HG02759 (cell line): ENCODE measurements at regions not wholly inside any gene's neighbourhood (a gene's known extent, or its start where the extent isn't known, plus 50 kb on each side); places are given as distances from the start of the nearest gene placed in this dataset.
"Not testable (repeated sequence)": the region's sequence is repeated elsewhere in the genome, so short reads cannot be mapped to it uniquely, and the experiment has no call there.

Source experiments
- ATAC-seq: cut with Tn5 transposase; IDR thresholded peaks from one replicate; pipeline ENCODE4 v1.9.1; 2021; ENCODE audit warnings: mild to moderate bottlenecking, moderate library complexity; ENCODE audit not compliant: unreplicated experiment

DNA sequence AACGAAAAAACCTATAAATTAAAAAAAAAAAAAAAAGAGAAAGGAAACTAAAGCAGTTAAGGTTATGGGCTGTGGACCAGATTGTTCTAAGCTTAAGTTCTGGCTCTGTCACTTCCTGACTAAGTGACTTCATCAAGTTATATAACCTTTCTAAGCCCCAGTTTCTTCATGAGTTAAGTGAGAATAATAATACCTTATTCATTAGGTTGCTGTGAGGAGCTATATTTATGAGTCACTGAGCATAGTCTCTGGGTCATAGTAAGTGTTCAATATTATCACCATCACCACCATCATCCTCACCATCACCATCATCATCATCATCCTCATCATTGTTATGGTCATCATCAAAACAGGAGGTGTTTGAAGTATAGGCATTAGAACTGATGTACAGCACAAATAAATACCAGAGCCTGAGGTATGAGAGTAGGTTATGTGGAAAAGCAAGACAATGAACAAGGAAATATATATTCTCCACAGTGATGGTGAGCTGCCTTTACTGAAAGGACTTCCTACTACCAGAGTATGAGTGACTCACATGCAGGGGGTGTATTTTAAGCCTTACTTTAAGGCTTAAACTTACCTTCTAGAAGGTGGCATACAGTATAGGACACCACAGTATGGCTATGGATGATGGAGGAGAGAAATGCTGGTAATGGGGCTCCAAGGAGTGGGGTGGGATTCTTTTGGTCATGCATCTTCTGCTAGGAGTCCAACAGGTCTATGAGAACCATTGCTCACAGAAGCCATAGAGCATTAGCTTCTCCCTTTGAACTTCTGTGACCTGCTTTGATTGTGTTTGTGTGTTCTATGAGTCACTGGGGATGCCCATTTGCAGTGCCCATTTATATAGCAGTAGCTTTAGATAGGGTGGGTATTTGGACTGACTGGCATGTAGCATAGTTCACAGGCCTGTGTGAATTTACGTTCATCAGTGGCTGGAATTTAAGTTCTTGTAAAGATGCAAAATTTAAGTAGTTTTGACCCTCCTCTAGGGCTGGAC lies 104.4 kb downstream of the KLF5 start:
- ATAC-seq, result no peak

DNA sequence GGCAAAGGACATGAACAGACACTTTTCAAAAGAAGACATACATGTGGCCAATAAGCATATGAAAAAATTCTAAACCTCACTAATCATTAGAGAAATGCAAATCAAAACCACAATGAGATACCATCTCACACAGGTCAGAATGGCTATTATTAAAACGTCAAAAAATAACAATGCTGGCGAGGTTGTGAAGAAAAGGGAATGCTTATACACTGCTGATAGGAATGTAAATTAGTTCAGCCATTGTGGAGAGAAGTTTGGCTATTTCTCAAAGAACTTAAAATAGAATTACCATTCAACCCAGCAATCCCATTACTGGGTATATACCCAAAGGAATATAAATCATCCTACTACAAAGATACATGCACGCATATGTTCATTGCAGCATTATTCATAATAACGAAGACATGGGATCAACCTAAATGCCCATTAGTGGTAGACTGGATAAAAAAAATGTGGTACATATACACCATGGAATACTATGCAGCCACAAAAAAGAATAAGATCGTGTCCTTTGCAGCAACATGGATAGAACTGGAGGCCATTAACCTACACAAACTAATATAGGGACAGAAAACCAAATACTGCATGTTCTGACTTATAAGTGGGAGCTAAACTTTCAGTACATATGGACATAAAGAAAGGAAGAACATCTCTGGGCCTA lies 101.7 kb downstream of the KLF5 start:
- ATAC-seq, result not testable (repeated sequence)

DNA sequence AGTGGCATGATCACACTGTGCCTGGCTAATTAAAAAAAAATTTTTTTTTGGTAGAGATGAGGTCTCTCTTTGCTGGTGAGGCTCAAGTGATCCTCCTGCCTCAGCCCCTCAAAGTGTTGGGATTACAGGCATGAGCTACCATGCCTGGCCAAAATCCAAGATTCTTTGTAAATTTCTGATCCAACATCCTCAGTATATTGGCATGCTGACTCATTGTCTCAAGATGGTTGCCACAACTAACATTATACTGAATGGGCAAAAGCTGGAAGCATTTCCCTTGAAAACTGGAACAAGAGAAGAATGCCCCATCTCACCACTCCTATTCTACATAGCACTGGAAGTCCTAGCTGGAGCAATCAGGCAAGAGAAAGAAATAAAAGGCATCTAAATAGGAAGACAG lies 100.0 kb downstream of the KLF5 start:
- ATAC-seq, result no peak

DNA sequence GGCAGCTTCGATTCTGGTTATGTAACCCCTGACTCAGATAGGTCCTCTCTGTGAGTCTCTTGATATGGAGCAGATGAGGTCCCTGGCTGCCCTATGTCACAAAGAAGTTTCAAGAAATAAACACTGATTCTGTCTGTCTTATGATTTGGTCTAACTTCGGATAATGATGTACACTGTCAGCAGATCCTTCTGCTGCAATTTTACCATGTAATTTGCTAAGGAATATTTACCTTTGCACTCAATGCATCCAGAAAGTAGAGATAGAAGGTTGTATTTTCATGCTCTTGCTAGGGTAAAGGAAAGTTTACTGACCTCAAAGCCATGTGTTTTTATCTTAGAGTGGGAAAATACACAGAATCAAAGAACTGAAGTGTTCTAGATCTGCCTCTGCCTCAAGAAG lies 98.2 kb downstream of the KLF5 start:
- no peak for ATAC-seq

DNA sequence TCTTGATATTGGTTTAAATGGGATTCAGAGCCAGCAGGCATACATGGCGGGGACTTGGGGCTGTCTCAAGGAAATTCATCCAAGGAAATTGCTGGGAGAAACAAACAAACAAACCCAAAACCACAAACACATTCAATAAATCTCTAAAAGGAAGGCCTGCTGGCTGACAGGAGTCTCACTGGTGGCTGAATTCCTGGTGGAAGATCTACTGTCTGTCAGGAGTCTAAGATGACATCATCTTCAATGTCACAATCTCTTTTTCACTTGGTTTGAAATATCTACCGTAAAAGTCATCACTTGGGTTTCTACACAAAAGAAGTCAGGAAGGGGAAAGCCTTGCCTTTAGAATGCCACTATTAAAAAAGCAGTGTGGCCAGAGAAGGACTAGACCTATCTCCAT lies 87.9 kb downstream of the KLF5 start:
- ATAC-seq, result no peak

DNA sequence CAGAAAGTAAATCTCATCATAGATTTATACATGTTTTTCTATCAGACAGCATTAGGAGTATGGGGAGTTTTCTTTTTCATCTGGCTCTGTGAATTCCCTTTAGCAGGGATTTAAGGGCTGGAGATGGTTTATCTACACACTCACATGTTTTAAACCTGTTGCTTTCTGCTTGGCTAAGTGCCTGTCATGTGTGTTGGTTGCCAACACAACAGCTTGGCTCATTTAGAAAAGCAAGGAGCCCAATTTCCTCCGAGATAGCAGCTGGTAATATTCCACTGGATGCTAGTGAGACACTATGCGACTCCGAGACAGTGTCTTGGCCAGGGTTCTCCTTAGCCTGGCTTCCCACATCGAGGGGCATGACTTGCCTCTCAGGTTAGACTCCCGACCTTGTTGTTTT lies 83.3 kb downstream of the KLF5 start:
- no peak for ATAC-seq

DNA sequence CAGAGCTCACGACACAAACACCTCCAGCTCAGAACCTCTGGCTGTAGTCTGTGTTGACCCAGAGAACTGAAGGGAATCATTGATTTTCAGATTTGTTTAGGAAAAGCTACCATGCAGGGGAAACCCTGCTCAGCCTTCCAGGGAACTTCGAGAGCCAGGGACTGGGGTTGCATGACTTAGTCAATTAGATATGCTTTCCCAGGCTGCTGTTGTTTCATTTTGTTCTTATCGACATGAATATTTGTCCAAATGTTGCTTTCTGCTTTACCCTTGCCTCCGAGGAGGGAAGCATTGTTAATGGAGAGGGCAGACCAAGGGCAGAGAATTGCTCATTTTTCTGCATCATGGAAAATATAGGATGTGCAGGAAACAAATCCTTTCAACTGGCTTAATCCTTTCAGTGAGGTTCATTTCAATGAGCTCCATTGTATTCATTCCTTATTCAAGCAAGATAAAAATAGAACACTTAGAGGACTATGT lies 82.5 kb downstream of the KLF5 start:
- no peak for ATAC-seq

DNA sequence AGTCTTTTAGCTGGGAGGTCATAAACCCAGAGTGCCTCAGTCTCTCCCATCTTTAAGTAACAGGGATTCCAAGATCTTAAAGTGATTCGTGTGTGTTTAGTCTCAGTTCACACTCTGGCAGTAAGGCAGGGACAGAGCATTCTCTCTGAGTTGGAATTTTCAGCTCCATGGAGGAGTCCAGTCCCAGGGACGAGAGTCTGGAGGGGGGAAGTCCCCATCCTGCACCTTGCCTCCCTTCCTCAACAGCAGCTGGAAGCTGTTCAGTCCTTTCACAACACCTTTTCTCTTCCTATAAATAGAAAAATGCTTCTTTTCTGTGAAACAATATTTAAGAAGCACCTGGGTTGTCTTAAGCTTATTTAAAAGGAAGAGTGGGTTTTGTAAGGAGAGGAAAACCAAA lies 82.0 kb downstream of the KLF5 start:
- ATAC-seq, result no peak

DNA sequence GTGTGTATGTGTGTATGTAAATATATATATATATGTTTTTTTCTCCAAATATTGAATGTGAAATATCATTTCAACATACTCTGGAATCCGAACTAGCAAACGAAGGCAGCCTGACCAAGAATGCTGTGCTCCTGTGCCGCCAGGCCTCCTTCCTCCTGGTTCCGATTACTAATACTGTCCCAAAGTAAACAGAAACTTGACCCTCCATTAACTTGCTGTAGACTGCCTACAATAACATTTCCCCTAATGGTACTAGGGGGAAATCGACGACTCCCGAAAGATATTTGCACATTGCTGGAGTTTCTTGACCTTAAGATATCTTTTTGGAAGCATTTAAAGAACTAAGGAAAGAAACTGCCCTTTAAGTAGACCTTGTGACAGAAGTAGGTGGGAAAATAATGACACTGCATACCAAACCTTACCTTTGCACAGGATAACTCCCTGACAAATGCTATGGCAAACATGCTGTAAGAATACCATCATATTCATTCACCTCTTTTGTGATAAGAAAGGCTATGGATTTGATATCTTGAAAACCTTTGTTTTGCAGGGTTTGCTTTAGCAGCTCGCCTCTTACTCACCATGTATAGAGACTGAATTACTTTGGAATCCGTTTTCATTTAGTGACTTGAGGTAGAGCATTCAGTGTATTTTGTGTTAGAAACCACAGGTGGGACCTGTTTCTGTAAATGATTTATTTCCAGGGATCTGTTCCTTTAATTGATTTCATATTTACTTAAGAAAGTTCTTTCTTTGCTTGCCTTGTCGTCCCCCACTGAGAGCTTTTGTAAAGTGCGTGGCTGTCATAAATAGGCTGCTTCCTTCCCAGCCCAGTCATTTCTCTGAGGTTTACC lies 80.1 kb downstream of the KLF5 start:
- no peak for ATAC-seq

DNA sequence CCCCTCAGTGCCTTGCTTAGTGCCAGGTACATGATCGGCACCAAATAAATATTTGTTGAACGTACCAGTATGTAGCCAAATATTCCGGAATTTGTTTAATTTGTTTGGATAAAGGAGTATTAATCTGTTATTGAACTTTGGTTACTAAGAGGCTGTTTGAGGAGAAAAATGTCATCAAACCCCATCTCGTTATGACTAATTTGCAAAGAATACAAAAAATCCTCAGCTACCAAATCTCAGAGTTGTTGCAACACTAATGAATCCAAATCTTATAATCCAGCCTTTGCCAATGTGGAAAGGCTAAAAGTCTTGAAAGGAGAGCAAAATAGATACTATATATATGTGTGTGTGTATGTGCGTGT lies 79.5 kb downstream of the KLF5 start:
- no peak for ATAC-seq

DNA sequence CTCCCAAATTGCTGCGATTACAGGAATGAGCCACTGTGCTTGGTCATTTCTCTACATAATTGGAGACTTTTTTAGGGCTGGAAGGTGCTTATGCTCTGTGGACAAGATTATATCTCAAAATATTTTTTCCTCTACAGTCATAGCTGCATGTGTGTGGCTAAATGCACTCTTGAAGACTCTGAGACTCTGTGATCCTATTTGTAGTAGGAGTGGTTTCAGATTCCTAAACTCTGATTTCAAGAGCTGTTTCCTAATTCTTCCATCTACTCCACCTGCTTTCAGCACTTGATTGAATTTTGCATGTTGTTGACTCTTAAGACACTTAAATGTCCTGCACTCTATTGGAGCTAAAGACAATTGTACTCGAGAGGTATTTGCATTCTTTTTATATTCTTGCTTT lies 78.0 kb downstream of the KLF5 start:
- no peak for ATAC-seq

DNA sequence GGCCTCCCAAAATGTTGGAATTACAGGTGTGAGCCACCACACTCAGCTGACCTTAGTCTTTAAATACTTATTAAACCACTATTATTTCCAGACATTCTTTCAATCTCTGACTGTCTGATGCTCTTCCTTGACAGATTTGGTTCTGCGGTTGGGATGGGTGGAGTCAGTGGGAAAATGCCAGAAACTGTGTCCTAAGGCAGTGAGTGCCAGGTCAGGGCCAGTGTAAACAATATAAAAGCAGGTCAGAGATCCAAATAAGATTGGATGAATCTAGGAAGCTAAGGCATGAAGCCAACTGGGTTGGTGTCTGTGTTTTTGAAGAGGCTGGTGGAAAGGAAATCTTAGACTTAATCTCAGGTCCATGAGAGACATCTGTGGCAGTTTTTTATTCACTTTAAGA lies 74.7 kb downstream of the KLF5 start:
- no peak for ATAC-seq

DNA sequence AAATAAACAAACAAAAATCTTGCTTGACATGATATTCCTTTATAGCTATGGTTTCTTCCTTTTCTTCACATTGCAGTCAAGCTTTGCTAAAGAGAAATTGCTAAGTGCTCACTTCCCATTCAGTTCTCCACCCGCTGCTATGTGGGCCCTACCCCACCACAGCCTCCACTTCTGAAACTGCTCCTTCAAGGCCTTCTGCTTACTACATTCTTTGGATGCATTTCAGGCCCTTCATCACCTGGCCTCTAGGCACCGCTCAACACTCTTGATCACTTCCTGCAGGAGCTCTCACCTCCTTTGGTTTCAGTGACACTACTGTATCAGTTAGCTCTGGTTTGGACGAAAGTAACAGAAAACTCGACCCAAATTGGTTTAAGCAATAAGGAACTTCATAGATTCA lies 72.4 kb downstream of the KLF5 start:
- ATAC-seq, result no peak

DNA sequence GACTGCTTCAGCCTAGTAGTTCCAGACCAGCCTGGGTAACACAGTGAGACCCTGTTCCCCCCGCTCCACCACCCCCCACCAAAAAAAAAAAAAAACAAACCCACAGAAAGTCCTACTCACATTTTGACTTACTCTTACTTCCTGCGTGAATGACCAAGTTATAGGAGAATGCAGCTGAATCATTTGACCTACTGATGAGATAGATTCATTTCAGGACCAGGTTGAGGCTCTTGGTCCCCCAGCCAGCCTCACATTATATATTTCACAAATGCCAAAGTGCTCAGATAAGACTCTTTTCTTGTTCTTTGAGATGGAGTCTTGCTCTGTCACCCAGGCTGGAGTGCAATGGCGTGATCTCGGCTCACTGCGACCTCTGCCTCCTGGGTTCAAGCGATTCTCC lies 70.2 kb downstream of the KLF5 start:
- ATAC-seq, result no peak
